WTC11 (cell line): ENCODE measurements at regions not wholly inside any gene's neighbourhood (a gene's known extent, or its start where the extent isn't known, plus 50 kb on each side); places are given as distances from the start of the nearest gene placed in this dataset.
"Not testable (repeated sequence)": the region's sequence is repeated elsewhere in the genome, so short reads cannot be mapped to it uniquely, and the experiment has no call there.

ENCODE experiments used
- ATF1 ChIP-seq: sonication (generic); formaldehyde crosslinking; IDR thresholded peaks from 2 replicates; pipeline ENCODE4 v1.8.1; 2023; ENCODE audit warnings: mild to moderate bottlenecking, moderate library complexity, missing genetic modification reagents
- CTCF ChIP-seq: fragments of 200-600 bp; IDR thresholded peaks from 2 replicates; pipeline ENCODE4 v1.8.0; 2022; ENCODE audit warnings: antibody characterized with exemption
- FOXK1 ChIP-seq: sonication (generic); formaldehyde crosslinking; IDR thresholded peaks from 2 replicates; pipeline ENCODE4 v1.8.0; 2022; ENCODE audit warnings: mild to moderate bottlenecking, moderate library complexity, missing genetic modification reagents
- SP1 ChIP-seq: sonication (generic); formaldehyde crosslinking; conservative IDR thresholded peaks from 2 replicates; pipeline ENCODE4 v1.8.1; 2022; ENCODE audit warnings: missing genetic modification reagents

- not testable (repeated sequence) for TF ChIP-seq CTCF; FOXK1 (CRISPR knock-in tag); ATF1 (CRISPR knock-in tag); SP1 (CRISPR knock-in tag)
Measured at GRCh38 chr11:45739071-45739470, 65.9 kb upstream of the SLC35C1 start.
